Esophagus muscularis mucosa (tissue), 4 donors: ENCODE measurements at regions not wholly inside any gene's neighbourhood (a gene's known extent, or its start where the extent isn't known, plus 50 kb on each side); places are given as distances from the start of the nearest gene placed in this dataset.

Experiments used
- DNase-seq: peaks from one replicate; pipeline ENCODE4 v3.0.0-alpha.2; 2017; ENCODE audit errors: extremely low spot score
- H3K27ac ChIP-seq, 4 donors: fragments of 200-600 bp; sonication (generic); replicated peaks in 1 of 4; 1 replicate in 3 of 4; 2 replicates in 1 of 4; pipeline ENCODE4 v1.5.1; 2016 to 2019; ENCODE audit warnings: mild to moderate bottlenecking in 1 of 4
- H3K27me3 ChIP-seq, 4 donors: fragments of 200-600 bp; sonication (generic); one replicate each; pipeline versions ENCODE4 v1.5.1 to v1.6.0; 2016 to 2019
- H3K36me3 ChIP-seq, 4 donors: fragments of 200-600 bp; sonication (generic); one replicate each; pipeline ENCODE4 v1.5.1; 2016 to 2019
- H3K4me1 ChIP-seq, 4 donors: fragments of 200-600 bp; sonication (generic); one replicate each; pipeline ENCODE4 v1.5.1; 2016 to 2019
- H3K4me3 ChIP-seq, 4 donors: fragments of 200-600 bp; sonication (generic); 1 replicate in 2 of 4; 2 replicates in 2 of 4; pipeline ENCODE4 v1.5.1; 2016 to 2019; ENCODE audit warnings: mild to moderate bottlenecking in 4 of 4, moderate library complexity in 1 of 4
- H3K9me3 ChIP-seq, 4 donors: fragments of 200-600 bp; sonication (generic); 1 replicate in 3 of 4; 2 replicates in 1 of 4; pipeline ENCODE4 v1.5.1; 2016 to 2019
- CTCF ChIP-seq, 3 experiments: fragments of 200-600 bp in 2 of 3; fragments of 450-650 bp in 1 of 3; sonication (generic) in 2 of 3; IDR thresholded peaks; one replicate each; pipeline ENCODE4 v1.5.1; 2017 to 2019; ENCODE audit warnings: antibody characterized with exemption in 3 of 3, mild to moderate bottlenecking in 2 of 3, moderate library complexity in 1 of 3
- EP300 ChIP-seq: sonication (generic); formaldehyde crosslinking; IDR thresholded peaks from one replicate; pipeline ENCODE4 v1.6.1; 2017; ENCODE audit warnings: antibody characterized with exemption
- POLR2A ChIP-seq: fragments of 450-650 bp; IDR thresholded peaks from one replicate; pipeline ENCODE4 v1.6.1; 2017; ENCODE audit warnings: antibody characterized with exemption, moderate library complexity, mild to moderate bottlenecking, low read depth
- POLR2AphosphoS5 ChIP-seq, 2 donors: sonication (generic); formaldehyde crosslinking; IDR thresholded peaks; one replicate each; pipeline ENCODE4 v1.6.1; 2017; ENCODE audit warnings: antibody characterized with exemption in 2 of 2
- WGBS: methylation state at CpG from one replicate; pipeline ENCODE4 v1.1.5; 2018; 5-methylcytosine and 5-hydroxymethylcytosine counted together
- intact Hi-C: fragments of 100-400 bp; cut with DNase I; formaldehyde crosslinking; loops from one replicate; pipeline ENCODE4 v1.15.1; 2023

- H3K4me1 ChIP-seq, result no peaks in the 10 kb centered on the region
- 91% methylated on average over 11 of the region's 11 CpGs for WGBS
- no peak for DNase-seq
- TF ChIP-seq POLR2A (no peak), EP300 (no peak), POLR2AphosphoS5 (IDR thresholded peaks at IDR 0.05) (no peak), CTCF (IDR thresholded peaks at IDR 0.05) (no peak)
- H3K36me3 ChIP-seq, result no peaks in the 10 kb centered on the region
- no peaks in the 10 kb centered on the region for H3K9me3 ChIP-seq
- H3K4me3 ChIP-seq, result no peak overlapping the region
- no peaks in the 10 kb centered on the region for H3K27me3 ChIP-seq
- H3K27ac ChIP-seq, result no peak overlapping the region
- intact Hi-C loops, result no loop called here
These were observed 432.5 kb downstream of the GADD45G start for GRCh38 chr9:90037146-90037797.

- no peaks in the 10 kb centered on the region for H3K4me1 ChIP-seq
- DNase-seq, result no peak
- no peak overlapping the region for H3K4me3 ChIP-seq
- H3K9me3 ChIP-seq, result no peaks in the 10 kb centered on the region
- WGBS, result 84% methylated on average over 9 of the region's 9 CpGs
- H3K36me3 ChIP-seq, result no peaks in the 10 kb centered on the region
- H3K27ac ChIP-seq, result no peak overlapping the region
- H3K27me3 ChIP-seq, result no peaks in the 10 kb centered on the region
- intact Hi-C loops, result no loop called here
- TF ChIP-seq POLR2A, result no peak
- no peak for TF ChIP-seq POLR2AphosphoS5 (IDR thresholded peaks at IDR 0.05)
- no peak for TF ChIP-seq EP300
- TF ChIP-seq CTCF (IDR thresholded peaks at IDR 0.05), result no peak
These were observed 434.0 kb downstream of the GADD45G start for GRCh38 chr9:90038763-90039162.

DNA sequence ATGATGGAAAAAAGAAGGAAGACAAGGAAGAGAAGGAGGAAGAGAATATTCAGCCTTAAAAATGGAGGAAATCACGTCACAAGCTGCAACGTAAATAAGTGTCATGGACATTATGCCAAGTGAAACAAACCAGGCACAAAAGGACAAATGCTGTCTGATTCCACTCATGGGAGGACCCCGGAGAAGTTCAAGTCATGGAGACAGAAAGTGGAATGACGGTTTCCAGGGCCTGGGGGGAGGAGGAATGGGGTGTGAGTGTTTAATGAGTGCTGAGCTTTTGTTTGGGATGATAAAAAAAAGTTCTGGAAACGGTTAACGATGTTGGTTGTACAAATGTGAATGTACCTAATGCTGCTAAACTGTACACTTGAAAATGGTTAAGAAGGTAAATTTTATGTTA is 439.5 kb downstream of the GADD45G start:
- intact Hi-C loops, result no loop called here
- Histone ChIP-seq H3K9me3 (no peaks in the 10 kb centered on the region), H3K27ac (no peak overlapping the region), H3K36me3 (no peaks in the 10 kb centered on the region), H3K27me3 (no peaks in the 10 kb centered on the region), H3K4me3 (no peak overlapping the region), H3K4me1 (no peaks in the 10 kb centered on the region)
- DNase-seq, result peak; percentile 42
- TF ChIP-seq EP300, result no peak
- TF ChIP-seq POLR2AphosphoS5 (IDR thresholded peaks at IDR 0.05), result no peak
- no peak for TF ChIP-seq POLR2A
- no peak for TF ChIP-seq CTCF (IDR thresholded peaks at IDR 0.05)
- 55% methylated on average over 6 of the region's 6 CpGs for WGBS

GRCh38 chr9:90044710-90045151 is 439.9 kb downstream of the GADD45G start:
- 67% methylated on average over 7 of the region's 7 CpGs for WGBS
- TF ChIP-seq CTCF (IDR thresholded peaks at IDR 0.05) (no peak), POLR2A (no peak), POLR2AphosphoS5 (IDR thresholded peaks at IDR 0.05) (no peak), EP300 (no peak)
- Histone ChIP-seq H3K36me3 (no peaks in the 10 kb centered on the region), H3K4me3 (no peak overlapping the region), H3K9me3 (no peaks in the 10 kb centered on the region), H3K27me3 (no peaks in the 10 kb centered on the region), H3K4me1 (no peaks in the 10 kb centered on the region), H3K27ac (no peak overlapping the region)
- intact Hi-C loops, result no loop called here
- peak; percentile 45 for DNase-seq
